ENCODE measurements at regions not wholly inside any gene's neighbourhood (a gene's known extent, or its start where the extent isn't known, plus 50 kb on each side); places are given as distances from the start of the nearest gene placed in this dataset.

- H2AFZ ChIP-seq = no peak overlapping the region
- no peak for DNase-seq (ENCODE audit: low spot score)
- no peaks in the 10 kb centered on the region for H3K36me3 ChIP-seq (replicated peaks; ENCODE audit: insufficient read depth, low read depth)
- no peaks in the 10 kb centered on the region for H3K79me2 ChIP-seq
- no peak for TF ChIP-seq EZH2phosphoT487 (IDR thresholded peaks at IDR 0.05; ENCODE audit: low read depth, severe bottlenecking, unreplicated experiment)
- no peak for TF ChIP-seq CTCF (IDR thresholded peaks at IDR 0.05; ENCODE audit: poor library complexity)
- TF ChIP-seq EZH2 (IDR thresholded peaks at IDR 0.05; ENCODE audit: borderline replicate concordance) = no peak
- no peaks in the 10 kb centered on the region for H3K27me3 ChIP-seq
- H3K9me3 ChIP-seq (ENCODE audit: low read depth) = no peaks in the 10 kb centered on the region
- H3K4me2 ChIP-seq = no peak overlapping the region
- H3K27ac ChIP-seq = no peak overlapping the region
- no peaks in the 10 kb centered on the region for H4K20me1 ChIP-seq (ENCODE audit: insufficient read depth, poor library complexity, severe bottlenecking)
- 96% methylated on average over 1 of the region's 1 CpG for WGBS (ENCODE audit: low lambda C conversion rate, missing lambda C conversion rate)
- no peaks in the 10 kb centered on the region for H3K9me2 ChIP-seq (replicated peaks; ENCODE audit: insufficient read depth)
- no peaks in the 10 kb centered on the region for H3K4me1 ChIP-seq (ENCODE audit: insufficient read depth)
- H3K4me3 ChIP-seq = no peak overlapping the region
Measured at GRCh38 chr20:12679447-12679846, 329.3 kb upstream of the SPTLC3 start.

- TF ChIP-seq EZH2phosphoT487 (IDR thresholded peaks at IDR 0.05; ENCODE audit: low read depth, severe bottlenecking, unreplicated experiment) (no peak), EZH2 (IDR thresholded peaks at IDR 0.05; ENCODE audit: borderline replicate concordance) (no peak), CTCF (IDR thresholded peaks at IDR 0.05; ENCODE audit: poor library complexity) (no peak)
- Histone ChIP-seq H3K9me3 (ENCODE audit: low read depth) (no peaks in the 10 kb centered on the region), H3K9me2 (replicated peaks; ENCODE audit: insufficient read depth) (no peaks in the 10 kb centered on the region), H3K36me3 (replicated peaks; ENCODE audit: insufficient read depth, low read depth) (no peaks in the 10 kb centered on the region), H2AFZ (no peak overlapping the region), H3K27me3 (no peaks in the 10 kb centered on the region), H3K79me2 (no peaks in the 10 kb centered on the region), H3K4me1 (ENCODE audit: insufficient read depth) (no peaks in the 10 kb centered on the region), H3K4me2 (no peak overlapping the region), H3K4me3 (no peak overlapping the region), H4K20me1 (ENCODE audit: insufficient read depth, poor library complexity, severe bottlenecking) (no peaks in the 10 kb centered on the region), H3K27ac (no peak overlapping the region)
- DNase-seq (ENCODE audit: low spot score) = no peak
Measured at GRCh38 chr20:12682613-12683012, 326.2 kb upstream of the SPTLC3 start.

- no peak overlapping the region for H2AFZ ChIP-seq
- no peak for DNase-seq (ENCODE audit: low spot score)
- WGBS (ENCODE audit: low lambda C conversion rate, missing lambda C conversion rate) = 94% methylated on average over 4 of the region's 4 CpGs
- H3K4me1 ChIP-seq (ENCODE audit: insufficient read depth) = no peaks in the 10 kb centered on the region
- no peaks in the 10 kb centered on the region for H3K79me2 ChIP-seq
- H3K27me3 ChIP-seq = no peaks in the 10 kb centered on the region
- H3K4me2 ChIP-seq = no peak overlapping the region
- TF ChIP-seq EZH2 (IDR thresholded peaks at IDR 0.05; ENCODE audit: borderline replicate concordance) (no peak), EZH2phosphoT487 (IDR thresholded peaks at IDR 0.05; ENCODE audit: low read depth, severe bottlenecking, unreplicated experiment) (no peak), CTCF (IDR thresholded peaks at IDR 0.05; ENCODE audit: poor library complexity) (no peak)
- no peak overlapping the region for H3K4me3 ChIP-seq
- no peaks in the 10 kb centered on the region for H3K9me2 ChIP-seq (replicated peaks; ENCODE audit: insufficient read depth)
- no peaks in the 10 kb centered on the region for H3K36me3 ChIP-seq (replicated peaks; ENCODE audit: insufficient read depth, low read depth)
- no peaks in the 10 kb centered on the region for H3K9me3 ChIP-seq (ENCODE audit: low read depth)
- H3K27ac ChIP-seq = no peak overlapping the region
- H4K20me1 ChIP-seq (ENCODE audit: insufficient read depth, poor library complexity, severe bottlenecking) = no peaks in the 10 kb centered on the region
Measured at GRCh38 chr20:12687476-12687875, 321.3 kb upstream of the SPTLC3 start.

GRCh38 chr20:12695937-12696336 is 312.8 kb upstream of the SPTLC3 start:
- H3K79me2 ChIP-seq = no peaks in the 10 kb centered on the region
- TF ChIP-seq CTCF (IDR thresholded peaks at IDR 0.05; ENCODE audit: poor library complexity) = no peak
- TF ChIP-seq EZH2phosphoT487 (IDR thresholded peaks at IDR 0.05; ENCODE audit: low read depth, severe bottlenecking, unreplicated experiment) = no peak
- no peak for TF ChIP-seq EZH2 (IDR thresholded peaks at IDR 0.05; ENCODE audit: borderline replicate concordance)
- H3K36me3 ChIP-seq (replicated peaks; ENCODE audit: insufficient read depth, low read depth) = no peaks in the 10 kb centered on the region
- H3K4me3 ChIP-seq = no peak overlapping the region
- DNase-seq (ENCODE audit: low spot score) = no peak
- no peak overlapping the region for H3K27ac ChIP-seq
- no peaks in the 10 kb centered on the region for H3K27me3 ChIP-seq
- H3K9me3 ChIP-seq (ENCODE audit: low read depth) = no peaks in the 10 kb centered on the region
- H3K4me2 ChIP-seq = no peak overlapping the region
- no peaks in the 10 kb centered on the region for H4K20me1 ChIP-seq (ENCODE audit: insufficient read depth, poor library complexity, severe bottlenecking)
- no peaks in the 10 kb centered on the region for H3K4me1 ChIP-seq (ENCODE audit: insufficient read depth)
- no peaks in the 10 kb centered on the region for H3K9me2 ChIP-seq (replicated peaks; ENCODE audit: insufficient read depth)
- 87% methylated on average over 3 of the region's 3 CpGs for WGBS (ENCODE audit: low lambda C conversion rate, missing lambda C conversion rate)
- no peak overlapping the region for H2AFZ ChIP-seq

Data from hepatocyte (in vitro differentiated cells).